Ecto neural progenitor cell (in vitro differentiated cells): ENCODE measurements at regions not wholly inside any gene's neighbourhood (a gene's known extent, or its start where the extent isn't known, plus 50 kb on each side); places are given as distances from the start of the nearest gene placed in this dataset.

ENCODE experiments used
- DNase-seq: peaks from one replicate; pipeline ENCODE4 v3.0.0-alpha.2; 2018; ENCODE audit warnings: low spot score

DNA sequence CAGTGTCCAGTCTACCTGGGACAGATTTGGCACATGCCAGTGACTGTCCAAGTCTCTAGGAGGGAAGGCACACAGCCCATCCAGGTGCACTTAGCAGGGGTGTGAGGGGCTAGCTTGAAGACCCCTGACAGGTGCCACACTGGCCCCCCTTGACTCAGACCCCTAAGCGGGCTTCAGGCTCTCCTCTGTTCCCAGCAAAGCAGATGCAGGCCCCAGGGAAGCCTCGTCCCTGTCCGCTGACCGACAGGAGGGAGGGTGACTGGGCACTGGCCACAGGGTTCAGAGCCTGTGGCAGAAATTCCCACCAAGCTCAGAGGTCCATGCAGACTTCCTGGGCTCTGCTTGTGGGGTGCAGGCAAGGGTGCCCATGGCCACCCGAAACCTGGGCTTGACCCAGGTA lies 239.8 kb upstream of the MYT1L start:
- peak; percentile 32 for DNase-seq

DNA sequence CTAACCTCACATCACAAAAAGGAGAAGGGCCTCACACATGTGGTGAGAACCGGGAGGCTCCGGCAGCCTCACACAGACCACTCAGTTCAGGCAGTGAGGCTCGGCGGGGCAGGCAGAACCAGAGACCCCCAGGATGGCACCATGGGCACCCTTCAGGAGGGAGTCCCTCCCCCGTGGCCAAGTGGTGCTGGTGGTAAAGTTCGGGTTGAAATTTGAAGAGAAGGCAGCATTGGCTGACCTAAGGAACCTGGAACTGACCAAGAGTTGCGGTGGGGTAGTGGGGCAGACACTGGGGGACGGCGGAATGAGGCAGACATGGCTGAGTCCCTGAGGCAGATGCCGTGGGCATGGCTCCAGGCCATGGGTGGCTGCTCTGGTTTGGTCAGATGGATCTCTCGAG lies 239.3 kb upstream of the MYT1L start:
- DNase-seq, result peak; percentile 23

DNA sequence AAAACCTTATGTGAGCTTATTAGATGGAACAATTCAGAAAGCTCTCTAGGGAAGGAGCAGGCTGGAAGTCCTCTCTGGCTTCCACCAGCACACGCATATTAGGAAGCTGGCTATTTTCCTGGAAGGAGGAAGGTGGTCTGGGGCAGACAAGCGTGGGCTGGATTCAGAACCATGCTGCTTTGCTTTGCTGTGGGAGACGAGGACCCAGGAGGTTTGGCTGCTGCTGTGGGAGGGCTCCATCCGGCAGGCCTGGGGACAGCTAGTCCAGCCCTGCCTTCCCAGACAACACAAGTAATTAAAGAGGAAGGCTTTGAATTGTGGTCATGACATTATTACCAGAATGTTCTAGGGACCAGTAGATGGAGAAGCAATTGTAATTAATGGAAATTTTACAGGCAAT lies 238.8 kb upstream of the MYT1L start:
- no peak for DNase-seq

- peak; percentile 38 for DNase-seq
Observed at GRCh38 chr2:2569306-2569705, 238.2 kb upstream of the MYT1L start.

- no peak for DNase-seq
Observed at GRCh38 chr2:2568411-2568810, 237.3 kb upstream of the MYT1L start.

DNA sequence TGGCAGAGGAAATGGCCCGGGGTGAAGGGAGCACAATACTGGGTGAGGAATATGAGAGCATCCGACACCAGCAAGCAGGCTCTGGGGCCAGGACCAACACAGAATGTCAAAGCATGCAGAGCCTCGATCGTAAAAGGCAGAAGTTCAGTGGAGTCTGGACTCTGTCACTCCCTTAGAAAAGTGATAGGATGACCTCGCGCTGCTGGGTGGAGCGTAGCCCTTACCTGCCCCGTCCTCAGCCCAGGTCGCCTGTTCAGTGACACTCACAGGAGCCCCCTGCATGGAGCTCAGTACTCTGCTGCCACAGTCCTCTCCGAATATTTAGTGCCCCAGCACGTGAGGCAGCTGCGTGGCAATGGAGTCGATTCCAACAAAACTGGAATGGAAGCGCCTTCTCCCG lies 236.7 kb upstream of the MYT1L start:
- no peak for DNase-seq

GRCh38 chr2:2566396-2567323 lies 235.6 kb upstream of the MYT1L start:
- no peak for DNase-seq

DNA sequence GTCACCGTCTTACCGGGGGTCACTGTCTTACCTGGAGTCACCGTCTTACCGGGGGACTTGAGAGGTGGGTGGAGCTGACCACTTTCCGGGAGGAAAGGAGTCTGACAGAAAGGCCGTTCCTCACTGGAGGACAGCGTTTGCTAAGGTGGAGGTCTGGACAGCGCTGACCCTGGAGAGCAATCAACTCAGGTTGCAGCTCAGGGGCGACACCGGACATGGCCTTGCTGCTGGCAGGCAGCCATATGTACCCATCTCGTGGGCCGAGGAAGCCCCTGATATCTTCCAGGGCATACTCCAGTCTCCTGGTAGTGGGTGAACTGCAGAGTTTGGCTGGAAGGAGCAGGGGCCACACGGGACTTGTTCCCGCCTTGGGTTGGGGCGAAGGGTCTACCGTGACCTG lies 234.6 kb upstream of the MYT1L start:
- DNase-seq, result no peak

GRCh38 chr2:2564300-2565078 lies 233.4 kb upstream of the MYT1L start:
- no peak for DNase-seq

DNA sequence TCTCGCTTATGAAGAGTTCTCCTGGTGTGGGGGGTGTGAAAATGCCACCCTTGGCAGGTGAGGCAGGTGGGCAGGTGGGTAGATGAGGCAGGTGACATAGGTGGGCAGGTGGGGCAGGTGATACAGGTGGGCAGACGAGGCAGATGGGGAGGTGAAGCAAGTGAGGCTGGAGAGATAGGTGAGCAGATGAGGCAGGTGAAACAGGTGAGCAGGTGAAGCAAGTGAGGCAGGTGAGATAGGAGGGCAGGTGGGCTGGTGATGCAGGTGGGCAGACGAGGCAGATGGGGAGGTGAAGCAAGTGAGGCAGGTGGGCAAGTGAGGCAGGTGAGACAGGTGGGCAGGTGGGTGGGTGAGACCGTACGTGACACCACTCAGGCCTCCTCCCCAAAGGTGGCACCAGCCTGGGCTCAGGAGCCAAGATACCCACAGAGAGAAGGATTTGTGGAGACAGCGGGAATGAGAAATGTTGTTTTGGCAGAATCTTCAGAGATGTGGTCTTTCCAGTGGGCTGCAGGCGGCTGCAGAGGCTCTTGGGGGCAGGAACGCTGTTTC lies 232.3 kb upstream of the MYT1L start:
- DNase-seq, result no peak

DNA sequence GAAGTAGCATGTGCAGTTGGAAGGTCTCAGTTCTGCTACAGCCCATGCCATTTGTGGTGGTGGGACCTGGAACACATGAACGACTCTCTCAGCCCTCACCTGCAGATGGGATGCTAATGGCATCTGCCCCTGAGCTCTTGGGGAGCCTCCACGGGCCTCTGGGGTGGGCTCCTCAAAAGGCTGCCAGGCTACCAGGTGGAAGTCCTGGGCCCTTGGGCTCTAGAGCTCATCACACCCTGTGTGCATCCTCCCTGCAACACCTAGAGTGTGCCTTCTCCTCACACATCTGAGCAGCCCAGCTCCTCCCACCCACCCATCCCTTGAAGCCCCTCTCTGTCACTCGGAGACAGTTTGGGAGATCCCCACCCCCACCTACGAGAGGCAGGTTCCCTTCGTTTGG lies 231.8 kb upstream of the MYT1L start:
- no peak for DNase-seq

DNA sequence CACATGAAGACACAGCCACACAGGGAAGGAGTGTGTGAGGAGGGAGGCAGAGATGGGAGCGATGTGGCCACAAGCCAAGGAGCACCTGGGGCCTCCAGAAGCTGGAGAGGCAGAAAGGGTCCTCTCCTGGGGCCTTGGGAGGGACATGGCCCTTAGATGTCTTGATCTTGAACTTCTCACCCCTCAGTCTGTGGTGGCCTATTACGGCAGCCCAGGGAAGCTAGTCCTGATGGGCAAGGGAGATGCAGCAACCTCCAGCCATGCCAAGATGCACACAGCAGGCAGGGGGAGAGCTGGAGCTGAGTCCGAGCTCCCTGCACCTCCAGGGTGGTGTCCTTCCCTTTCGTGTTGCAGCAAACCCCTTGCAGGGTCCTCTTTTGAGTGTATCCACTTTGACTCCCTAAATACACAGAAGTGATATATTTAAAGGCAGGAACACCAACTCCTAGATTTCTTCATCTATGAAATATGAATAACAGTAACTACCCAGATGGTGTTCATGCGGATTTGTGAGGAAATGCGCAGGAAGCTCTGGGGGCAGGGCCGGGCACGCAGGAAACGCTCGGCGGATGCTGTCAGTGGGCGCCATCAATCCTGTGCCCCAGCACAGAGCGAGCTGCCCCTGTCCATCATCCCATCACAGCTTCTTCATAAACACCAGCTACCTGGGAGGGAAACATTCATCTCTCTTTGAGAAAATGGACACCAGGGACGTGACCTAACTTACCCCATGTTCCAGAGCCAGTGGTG lies 230.4 kb upstream of the MYT1L start:
- no peak for DNase-seq

DNA sequence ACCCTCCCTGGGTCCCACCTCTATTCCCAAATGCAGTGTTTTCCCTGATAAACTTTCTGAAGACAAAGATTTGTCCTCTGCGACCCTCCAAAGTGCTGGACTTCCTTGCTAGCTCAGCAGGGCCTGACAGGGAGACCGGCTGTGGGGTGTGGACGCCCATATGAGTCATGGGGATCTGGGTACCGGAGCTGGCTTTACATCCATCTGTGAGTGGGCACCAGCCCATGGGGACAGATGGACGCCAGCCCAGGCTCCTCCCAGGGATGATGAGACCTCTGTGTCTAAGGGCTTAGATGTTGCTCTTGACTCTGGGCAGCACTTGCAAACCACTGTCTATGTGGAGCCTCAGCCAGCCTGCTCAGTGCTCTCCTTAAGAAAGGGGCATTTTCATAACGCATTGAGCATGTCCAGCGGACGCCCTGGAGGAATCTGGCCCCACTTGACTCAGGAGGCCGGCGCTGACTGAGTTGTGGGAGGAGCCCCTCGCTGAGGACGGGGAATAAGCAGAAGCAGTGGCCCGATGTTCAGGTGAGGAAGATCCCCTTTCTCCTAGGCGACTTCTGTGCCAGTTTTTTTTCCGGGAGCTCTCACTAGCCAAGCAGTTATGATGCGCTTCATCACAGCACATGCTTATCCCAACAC lies 229.4 kb upstream of the MYT1L start:
- DNase-seq, result no peak

- DNase-seq, result no peak
Observed at GRCh38 chr2:2558476-2558875, 227.4 kb upstream of the MYT1L start.

DNA sequence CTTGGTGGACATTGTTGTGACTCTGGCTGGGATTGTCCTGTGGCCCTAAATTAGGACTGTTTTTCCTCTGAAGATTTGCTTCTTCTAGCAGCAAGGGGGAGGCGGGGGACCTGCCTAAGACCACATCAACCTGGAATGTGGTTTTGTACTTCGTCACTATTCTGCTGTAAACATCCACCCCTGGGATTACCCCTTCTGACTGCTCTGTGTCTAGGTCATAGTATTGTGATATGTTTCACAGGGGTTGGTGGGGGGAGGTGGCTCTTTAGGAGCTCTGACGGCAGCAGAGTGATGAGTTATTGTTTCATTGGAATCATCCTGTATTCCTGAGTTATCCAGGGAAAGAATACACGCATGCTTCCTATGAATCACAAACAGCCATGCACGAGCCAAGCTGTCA lies 226.4 kb upstream of the MYT1L start:
- DNase-seq, result no peak

- DNase-seq, result no peak
Observed at GRCh38 chr2:2550856-2551255, 219.8 kb upstream of the MYT1L start.

GRCh38 chr2:2547911-2548310 lies 216.8 kb upstream of the MYT1L start:
- no peak for DNase-seq

DNA sequence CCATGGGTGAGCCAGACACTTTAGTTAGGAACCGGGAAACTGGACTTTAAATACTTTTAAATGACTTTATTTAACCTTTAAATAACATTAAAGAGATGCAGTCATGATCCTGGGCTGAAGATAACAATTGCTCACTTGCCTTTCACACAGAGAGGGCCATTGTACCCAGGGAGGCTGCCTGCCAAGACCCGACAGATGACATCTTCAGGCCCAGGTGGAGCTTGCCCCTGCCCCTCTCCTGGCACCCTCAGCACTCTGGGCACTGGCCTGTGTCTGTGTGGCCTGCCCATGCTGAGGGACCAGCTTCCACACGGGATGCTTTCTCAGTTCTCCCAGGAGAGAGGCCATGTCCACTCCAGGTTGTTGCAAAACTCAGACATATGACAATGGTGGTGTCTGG lies 216.4 kb upstream of the MYT1L start:
- DNase-seq, result no peak

- no peak for DNase-seq
Observed at GRCh38 chr2:2546046-2546445, 215.0 kb upstream of the MYT1L start.

- DNase-seq, result peak; percentile 62
Observed at GRCh38 chr2:2542966-2543611, 212.0 kb upstream of the MYT1L start.

DNA sequence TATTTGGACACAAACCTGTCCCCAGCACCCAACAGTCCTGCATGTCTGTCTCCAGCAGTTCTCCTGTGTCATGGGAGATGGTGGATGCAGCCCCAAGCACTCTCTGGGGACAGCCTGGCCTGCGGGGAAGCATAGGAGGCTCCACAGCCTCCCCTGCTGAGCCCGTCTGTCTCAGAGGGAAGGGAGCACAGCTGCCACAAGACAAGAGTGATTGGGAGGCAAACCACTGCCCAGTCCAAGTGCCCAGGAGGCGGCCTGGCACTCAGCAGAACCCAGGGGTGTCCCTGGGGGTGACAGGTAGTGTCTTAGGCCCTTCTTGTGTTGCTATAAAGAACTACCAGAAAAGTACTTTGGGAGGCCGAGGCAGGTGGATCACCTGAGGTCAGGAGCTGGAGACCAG lies 211.2 kb upstream of the MYT1L start:
- DNase-seq, result no peak
